GM19468 (cell line): ENCODE measurements at regions not wholly inside any gene's neighbourhood (a gene's known extent, or its start where the extent isn't known, plus 50 kb on each side); places are given as distances from the start of the nearest gene placed in this dataset.

Experiments used
- ATAC-seq: cut with Tn5 transposase; IDR thresholded peaks from one replicate; pipeline ENCODE4 v1.9.1; 2021; ENCODE audit warnings: mild to moderate bottlenecking, moderate library complexity, moderate number of reproducible peaks; ENCODE audit not compliant: unreplicated experiment; ENCODE audit errors: extremely low read depth

GRCh38 chr13:30151388-30151787 lies 156.0 kb downstream of the KATNAL1 start:
- ATAC-seq = no peak

- ATAC-seq = no peak
Measured at GRCh38 chr13:30149248-30149647, 158.1 kb downstream of the KATNAL1 start.

- ATAC-seq = no peak
Measured at GRCh38 chr13:30148786-30149185, 158.6 kb downstream of the KATNAL1 start.

GRCh38 chr13:30148171-30148754 lies 159.1 kb downstream of the KATNAL1 start:
- no peak for ATAC-seq

- no peak for ATAC-seq
Measured at GRCh38 chr13:30147421-30147820, 159.9 kb downstream of the KATNAL1 start.

GRCh38 chr13:30147015-30147414 lies 160.3 kb downstream of the KATNAL1 start:
- ATAC-seq = no peak

- ATAC-seq = no peak
Measured at GRCh38 chr13:30145709-30146367, 161.5 kb downstream of the KATNAL1 start.

GRCh38 chr13:30143666-30144400 lies 163.5 kb downstream of the KATNAL1 start:
- ATAC-seq = no peak

GRCh38 chr13:30142486-30143211 lies 164.7 kb downstream of the KATNAL1 start:
- ATAC-seq = no peak

GRCh38 chr13:30141775-30142485 lies 165.4 kb downstream of the KATNAL1 start:
- ATAC-seq = no peak

GRCh38 chr13:30140973-30141372 lies 166.4 kb downstream of the KATNAL1 start:
- no peak for ATAC-seq

- ATAC-seq = no peak
Measured at GRCh38 chr13:30138511-30138910, 168.8 kb downstream of the KATNAL1 start.

- ATAC-seq = no peak
Measured at GRCh38 chr13:30135868-30136267, 171.5 kb downstream of the KATNAL1 start.

GRCh38 chr13:30135351-30135750 lies 172.0 kb downstream of the KATNAL1 start:
- ATAC-seq = no peak

GRCh38 chr13:30134578-30134977 lies 172.8 kb downstream of the KATNAL1 start:
- ATAC-seq = no peak

- ATAC-seq = no peak
Measured at GRCh38 chr13:30133996-30134395, 173.4 kb downstream of the KATNAL1 start.

GRCh38 chr13:30133554-30133912 lies 173.8 kb downstream of the KATNAL1 start:
- ATAC-seq = no peak

GRCh38 chr13:30132623-30133553 lies 174.5 kb downstream of the KATNAL1 start:
- ATAC-seq = no peak

GRCh38 chr13:30129411-30129810 lies 177.9 kb downstream of the KATNAL1 start:
- no peak for ATAC-seq
